ENCODE measurements at regions not wholly inside any gene's neighbourhood (a gene's known extent, or its start where the extent isn't known, plus 50 kb on each side); places are given as distances from the start of the nearest gene placed in this dataset.

GRCh38 chr9:13901176-13901575 lies 412.8 kb downstream of the NFIB start:
- H3K27ac Mint-ChIP-seq = no peak overlapping the region
- intact Hi-C loops (cut with micrococcal nuclease) = no loop called here
- no peak overlapping the region for H3K4me3 Mint-ChIP-seq
- H3K36me3 Mint-ChIP-seq (ENCODE audit: low read depth) = no peaks in the 10 kb centered on the region
- ATAC-seq (ENCODE audit: low read depth) (no peak), DNase-seq (no peak)
- no peak for TF ChIP-seq CTCF (IDR thresholded peaks at IDR 0.05)
- no peaks in the 10 kb centered on the region for H3K27me3 Mint-ChIP-seq
- ChIA-PET CTCF (no interaction called here), POLR2A (no interaction called here)
- no peaks in the 10 kb centered on the region for H3K9me3 Mint-ChIP-seq
- H3K4me1 Mint-ChIP-seq = no peaks in the 10 kb centered on the region

GRCh38 chr9:13900449-13900848 lies 413.5 kb downstream of the NFIB start:
- CTCF ChIA-PET = no interaction called here
- intact Hi-C loops (cut with micrococcal nuclease) = no loop called here

GRCh38 chr9:13899924-13900323 lies 414.0 kb downstream of the NFIB start:
- H3K4me1 Mint-ChIP-seq = no peaks in the 10 kb centered on the region
- no peak overlapping the region for H3K4me3 Mint-ChIP-seq
- no peaks in the 10 kb centered on the region for H3K27me3 Mint-ChIP-seq
- H3K36me3 Mint-ChIP-seq (ENCODE audit: low read depth) = no peaks in the 10 kb centered on the region
- DNase-seq = no peak
- TF ChIP-seq CTCF (IDR thresholded peaks at IDR 0.05) = no peak
- no peak for ATAC-seq (ENCODE audit: low read depth)
- H3K9me3 Mint-ChIP-seq = no peaks in the 10 kb centered on the region
- no peak overlapping the region for H3K27ac Mint-ChIP-seq
- CTCF ChIA-PET = no interaction called here
- intact Hi-C loops (cut with micrococcal nuclease) = no loop called here
- POLR2A ChIA-PET = no interaction called here

More at GRCh38 chr9:13900449-13900848, 413.5 kb downstream of the NFIB start:
- TF ChIP-seq CTCF (IDR thresholded peaks at IDR 0.05) = no peak
- no peak overlapping the region for H3K4me3 Mint-ChIP-seq
- no peaks in the 10 kb centered on the region for H3K36me3 Mint-ChIP-seq (ENCODE audit: low read depth)
- H3K27ac Mint-ChIP-seq = no peak overlapping the region
- no peak for ATAC-seq (ENCODE audit: low read depth)
- no peak for DNase-seq
- H3K9me3 Mint-ChIP-seq = no peaks in the 10 kb centered on the region
- no peaks in the 10 kb centered on the region for H3K27me3 Mint-ChIP-seq
- no peaks in the 10 kb centered on the region for H3K4me1 Mint-ChIP-seq
- POLR2A ChIA-PET = no interaction called here

- no peak overlapping the region for H3K27ac Mint-ChIP-seq
- ChIA-PET CTCF (no interaction called here), POLR2A (no interaction called here)
- intact Hi-C loops (cut with micrococcal nuclease) = no loop called here
- no peaks in the 10 kb centered on the region for H3K27me3 Mint-ChIP-seq
- DNase-seq (no peak), ATAC-seq (ENCODE audit: low read depth) (no peak)
- peaks cover 2% of the 10 kb centered on the region for H3K9me3 Mint-ChIP-seq
- no peak for TF ChIP-seq CTCF (IDR thresholded peaks at IDR 0.05)
- H3K4me3 Mint-ChIP-seq = no peak overlapping the region
- H3K4me1 Mint-ChIP-seq = no peaks in the 10 kb centered on the region
- no peaks in the 10 kb centered on the region for H3K36me3 Mint-ChIP-seq (ENCODE audit: low read depth)
Measured at GRCh38 chr9:13898957-13899356, 415.0 kb downstream of the NFIB start.

- DNase-seq = no peak
- Mint-ChIP-seq H3K36me3 (ENCODE audit: low read depth) (no peaks in the 10 kb centered on the region), H3K4me3 (no peak overlapping the region), H3K9me3 (peaks cover 2% of the 10 kb centered on the region), H3K27ac (no peak overlapping the region), H3K4me1 (no peaks in the 10 kb centered on the region), H3K27me3 (no peaks in the 10 kb centered on the region)
- intact Hi-C loops (cut with micrococcal nuclease) = no loop called here
- TF ChIP-seq CTCF (IDR thresholded peaks at IDR 0.05) = no peak
- ChIA-PET POLR2A (no interaction called here), CTCF (no interaction called here)
- no peak for ATAC-seq (ENCODE audit: low read depth)
Measured at GRCh38 chr9:13896922-13897835, 416.8 kb downstream of the NFIB start.
